MM.1S (cell line): ENCODE measurements at regions not wholly inside any gene's neighbourhood (a gene's known extent, or its start where the extent isn't known, plus 50 kb on each side); places are given as distances from the start of the nearest gene placed in this dataset.

Experiments used
- DNase-seq: peaks from one replicate; pipeline ENCODE4 v3.0.0-alpha.2; 2015
- H2AFZ ChIP-seq: fragments of 300-600 bp; sonication (generic); 2 replicates; pipeline ENCODE4 v1.6.0; 2016; ENCODE audit warnings: antibody characterized with exemption, low read length
- H3F3A ChIP-seq: fragments of 300-600 bp; sonication (generic); 2 replicates; pipeline ENCODE4 v1.6.1; 2016; ENCODE audit warnings: mild to moderate bottlenecking, antibody characterized with exemption, low read length, moderate library complexity, mixed read lengths; ENCODE audit not compliant: insufficient read depth
- H3K27ac ChIP-seq: fragments of 300-600 bp; sonication (generic); 2 replicates; pipeline ENCODE4 v1.5.1; 2016; ENCODE audit warnings: mild to moderate bottlenecking, low read length
- H3K27me3 ChIP-seq: fragments of 300-600 bp; sonication (generic); replicated peaks from 2 replicates; pipeline ENCODE4 v1.6.0; 2016; ENCODE audit warnings: low read length; ENCODE audit not compliant: insufficient read depth
- H3K36me3 ChIP-seq: fragments of 300-600 bp; sonication (generic); replicated peaks from 2 replicates; pipeline ENCODE4 v1.6.1; 2016; ENCODE audit warnings: mild to moderate bottlenecking, low read length, mixed read lengths; ENCODE audit not compliant: insufficient read depth
- H3K4me1 ChIP-seq: fragments of 300-600 bp; sonication (generic); 2 replicates; pipeline ENCODE4 v1.6.1; 2016; ENCODE audit warnings: low read length, mixed read lengths
- H3K4me2 ChIP-seq: fragments of 300-600 bp; sonication (generic); 2 replicates; pipeline ENCODE4 v1.6.0; 2016; ENCODE audit warnings: low read depth, low read length
- H3K4me3 ChIP-seq: fragments of 300-600 bp; sonication (generic); 2 replicates; pipeline ENCODE4 v1.5.1; 2016; ENCODE audit warnings: low read length, mixed read lengths
- H3K79me2 ChIP-seq: fragments of 300-600 bp; sonication (generic); 2 replicates; pipeline ENCODE4 v1.6.1; 2016; ENCODE audit warnings: mixed run types, low read length, mixed read lengths
- H3K9ac ChIP-seq: fragments of 300-600 bp; sonication (generic); 2 replicates; pipeline ENCODE4 v1.6.1; 2016; ENCODE audit warnings: low read length, mixed read lengths
- H3K9me2 ChIP-seq: fragments of 300-600 bp; sonication (generic); replicated peaks from 2 replicates; pipeline ENCODE4 v1.6.1; 2016; ENCODE audit warnings: mild to moderate bottlenecking, low read length, mixed read lengths; ENCODE audit not compliant: insufficient read depth
- H3K9me3 ChIP-seq: fragments of 300-600 bp; sonication (generic); replicated peaks from 2 replicates; pipeline ENCODE4 v1.6.1; 2016; ENCODE audit warnings: mild to moderate bottlenecking, low read length, mixed read lengths; ENCODE audit not compliant: insufficient read depth
- H4K20me1 ChIP-seq: fragments of 300-600 bp; sonication (generic); 2 replicates; pipeline ENCODE4 v1.6.1; 2016; ENCODE audit warnings: mild to moderate bottlenecking, low read length, moderate library complexity, mixed read lengths; ENCODE audit not compliant: insufficient read depth
- EZH2 ChIP-seq: fragments of 300-600 bp; sonication (generic); optimal IDR thresholded peaks from 2 replicates; pipeline ENCODE3; 2017; ENCODE audit warnings: low read depth, mild to moderate bottlenecking, antibody characterized with exemption, low read length, mixed read lengths
- EZH2phosphoT487 ChIP-seq: fragments of 300-600 bp; sonication (generic); IDR thresholded peaks from 2 replicates; pipeline ENCODE4 v1.6.1; 2018; ENCODE audit warnings: antibody characterized with exemption, low read length
- TF ChIP-seq, protein P1 (sequence below): fragments of 300-600 bp; sonication (generic); IDR thresholded peaks from 2 replicates; pipeline ENCODE4 v1.5.1; 2016; ENCODE audit warnings: antibody characterized with exemption, low read length, mixed read lengths

DNA sequence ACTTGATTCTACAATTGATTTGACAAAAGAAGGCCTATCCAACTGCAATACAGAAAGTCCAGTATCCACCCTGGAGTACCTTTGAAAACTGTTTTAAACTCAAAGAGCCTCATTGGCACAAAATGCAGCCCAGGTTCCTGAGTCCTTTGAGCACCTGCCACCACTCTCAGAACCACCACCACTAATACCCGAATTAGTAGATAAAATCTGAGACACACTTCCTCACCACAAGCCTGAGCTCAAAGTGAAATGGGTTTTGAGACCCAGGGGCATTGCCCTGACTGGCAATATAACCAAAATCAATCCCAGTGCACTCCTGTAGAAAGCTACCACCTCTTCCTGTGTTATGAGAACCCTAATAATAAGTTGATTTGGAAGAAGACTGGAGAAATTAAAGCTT lies 215.7 kb downstream of the CSNK2A3 start:
- Histone ChIP-seq H3K9ac (no peak overlapping the region), H3K27ac (no peak overlapping the region), H3K4me3 (no peak overlapping the region), H4K20me1 (no peaks in the 10 kb centered on the region), H3K4me1 (no peaks in the 10 kb centered on the region), H2AFZ (no peak overlapping the region), H3K9me3 (no peaks in the 10 kb centered on the region), H3K79me2 (no peaks in the 10 kb centered on the region), H3K36me3 (no peaks in the 10 kb centered on the region), H3K4me2 (no peak overlapping the region), H3K9me2 (no peaks in the 10 kb centered on the region), H3K27me3 (no peaks in the 10 kb centered on the region), H3F3A (no peaks in the 10 kb centered on the region)
- DNase-seq = peak; percentile 40
- TF ChIP-seq EZH2 = no peak
- TF ChIP-seq, protein P1, sequence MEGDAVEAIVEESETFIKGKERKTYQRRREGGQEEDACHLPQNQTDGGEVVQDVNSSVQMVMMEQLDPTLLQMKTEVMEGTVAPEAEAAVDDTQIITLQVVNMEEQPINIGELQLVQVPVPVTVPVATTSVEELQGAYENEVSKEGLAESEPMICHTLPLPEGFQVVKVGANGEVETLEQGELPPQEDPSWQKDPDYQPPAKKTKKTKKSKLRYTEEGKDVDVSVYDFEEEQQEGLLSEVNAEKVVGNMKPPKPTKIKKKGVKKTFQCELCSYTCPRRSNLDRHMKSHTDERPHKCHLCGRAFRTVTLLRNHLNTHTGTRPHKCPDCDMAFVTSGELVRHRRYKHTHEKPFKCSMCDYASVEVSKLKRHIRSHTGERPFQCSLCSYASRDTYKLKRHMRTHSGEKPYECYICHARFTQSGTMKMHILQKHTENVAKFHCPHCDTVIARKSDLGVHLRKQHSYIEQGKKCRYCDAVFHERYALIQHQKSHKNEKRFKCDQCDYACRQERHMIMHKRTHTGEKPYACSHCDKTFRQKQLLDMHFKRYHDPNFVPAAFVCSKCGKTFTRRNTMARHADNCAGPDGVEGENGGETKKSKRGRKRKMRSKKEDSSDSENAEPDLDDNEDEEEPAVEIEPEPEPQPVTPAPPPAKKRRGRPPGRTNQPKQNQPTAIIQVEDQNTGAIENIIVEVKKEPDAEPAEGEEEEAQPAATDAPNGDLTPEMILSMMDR = no peak
- no peak for TF ChIP-seq EZH2phosphoT487

DNA sequence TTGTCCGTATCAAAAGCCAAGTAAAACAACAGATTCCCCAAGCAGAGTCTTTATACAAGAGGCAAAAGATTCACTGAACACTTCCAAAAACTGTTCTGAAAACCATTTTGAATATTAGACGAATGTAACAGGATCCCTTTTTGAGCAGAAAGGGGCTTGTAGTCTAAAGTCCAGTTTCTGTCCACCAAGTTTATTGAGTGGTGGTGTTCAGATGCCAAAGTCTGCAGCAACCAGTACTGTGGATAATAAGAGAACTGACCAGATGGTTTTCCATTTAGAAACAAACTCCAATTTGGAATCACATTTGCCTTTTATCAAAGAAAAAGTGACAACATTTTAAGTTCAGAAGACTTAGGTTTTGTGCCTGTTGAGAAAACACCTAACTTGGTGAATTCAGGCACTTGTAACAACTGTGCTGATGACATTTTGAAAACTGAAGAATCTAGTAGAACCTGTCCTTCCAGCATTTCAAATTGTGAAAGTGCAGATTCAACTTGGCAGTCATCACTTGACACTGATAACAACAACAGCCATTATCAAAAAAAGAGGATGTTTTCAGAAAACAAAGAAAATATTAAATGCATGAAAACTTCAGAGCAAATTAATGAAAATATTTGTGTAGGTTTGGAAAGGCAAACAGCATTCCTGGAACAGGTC lies 217.1 kb downstream of the CSNK2A3 start:
- no peaks in the 10 kb centered on the region for H3K9me3 ChIP-seq
- no peak overlapping the region for H3K4me2 ChIP-seq
- no peak overlapping the region for H3K4me3 ChIP-seq
- TF ChIP-seq EZH2 (no peak), EZH2phosphoT487 (no peak)
- TF ChIP-seq, protein P1 = no peak
- no peaks in the 10 kb centered on the region for H4K20me1 ChIP-seq
- H3K36me3 ChIP-seq = no peaks in the 10 kb centered on the region
- H3K27me3 ChIP-seq = no peaks in the 10 kb centered on the region
- H3K27ac ChIP-seq = no peak overlapping the region
- H3K79me2 ChIP-seq = no peaks in the 10 kb centered on the region
- no peak overlapping the region for H3K9ac ChIP-seq
- no peaks in the 10 kb centered on the region for H3F3A ChIP-seq
- no peak for DNase-seq
- H2AFZ ChIP-seq = no peak overlapping the region
- no peaks in the 10 kb centered on the region for H3K9me2 ChIP-seq
- H3K4me1 ChIP-seq = no peaks in the 10 kb centered on the region

DNA sequence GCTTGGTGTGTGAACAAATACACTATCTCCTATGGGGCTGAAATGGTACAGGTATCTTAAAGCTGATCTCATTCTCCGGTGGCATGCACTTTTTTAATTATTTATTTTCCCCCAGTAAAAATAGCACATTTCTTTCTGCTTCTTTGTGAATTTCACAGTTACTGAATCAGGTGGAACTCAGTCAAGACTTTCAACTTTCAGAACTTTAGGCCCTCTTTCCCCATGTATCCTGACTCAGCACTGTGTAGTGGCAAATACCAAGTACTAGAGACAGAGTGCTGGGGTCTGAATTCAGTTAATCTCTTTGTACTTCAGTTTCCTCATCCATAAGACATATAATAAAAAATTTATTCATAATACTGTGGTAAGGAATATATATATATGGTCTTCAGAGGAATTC lies 223.9 kb downstream of the CSNK2A3 start:
- Histone ChIP-seq H3K9ac (no peak overlapping the region), H4K20me1 (no peaks in the 10 kb centered on the region), H3K36me3 (no peaks in the 10 kb centered on the region), H2AFZ (no peak overlapping the region), H3K4me3 (no peak overlapping the region), H3K79me2 (no peaks in the 10 kb centered on the region), H3K9me3 (no peaks in the 10 kb centered on the region), H3K4me2 (no peak overlapping the region), H3K9me2 (no peaks in the 10 kb centered on the region), H3K27me3 (0 out of 2 replicates have a peak, but pooled peaks cover 6% of the 10 kb centered on the region), H3F3A (no peaks in the 10 kb centered on the region), H3K4me1 (peaks cover 11% of the 10 kb centered on the region), H3K27ac (no peak overlapping the region)
- DNase-seq = peak; percentile 87
- TF ChIP-seq EZH2phosphoT487 (no peak), EZH2 (no peak)
- TF ChIP-seq, protein P1 = no peak
